ENCODE measurements at regions not wholly inside any gene's neighbourhood (a gene's known extent, or its start where the extent isn't known, plus 50 kb on each side); places are given as distances from the start of the nearest gene placed in this dataset.

DNA sequence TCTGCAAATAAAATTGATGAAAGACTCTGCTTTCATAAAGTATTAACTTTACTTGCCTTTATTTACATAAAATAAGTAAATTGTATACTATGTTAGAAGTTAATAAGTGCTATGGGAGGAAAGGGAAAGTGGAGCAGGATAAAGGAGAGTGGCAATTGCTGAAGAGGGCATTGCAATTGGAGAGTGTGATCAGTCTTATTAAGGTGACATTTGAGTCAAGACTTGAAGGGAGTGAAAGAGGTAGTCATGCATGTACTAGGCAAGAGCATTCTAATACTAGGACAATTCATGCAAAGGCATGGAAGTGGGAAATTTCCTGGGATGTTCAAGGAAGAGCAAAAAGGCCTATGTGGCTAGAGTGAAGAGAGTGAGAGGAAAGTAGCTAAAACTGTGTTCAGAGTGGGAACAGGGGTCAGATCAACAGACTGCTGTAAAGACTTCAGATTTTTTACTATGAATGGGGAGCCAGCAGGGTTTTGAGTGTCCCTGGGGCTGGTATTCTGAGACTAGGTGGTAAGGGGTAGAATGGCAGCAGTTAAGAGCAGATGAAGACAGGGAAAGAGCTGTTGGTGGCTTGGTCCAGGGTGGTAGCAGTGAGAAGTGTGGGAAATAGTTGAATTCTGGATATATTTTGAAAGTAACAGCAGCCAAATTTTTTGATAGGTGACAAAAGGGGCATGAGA, 182.3 kb upstream of the RIOK2 start:
- Histone ChIP-seq H3K4me3 (no peak overlapping the region), H3K9me3 (peaks cover 0 to 5% of the 10 kb centered on the region in 2 donors), H3K27me3 (no peaks in the 10 kb centered on the region), H3K27ac (no peak overlapping the region), H3K4me1 (no peaks in the 10 kb centered on the region), H3K36me3 (no peaks in the 10 kb centered on the region)
- no peak for DNase-seq (ENCODE audit: low spot score)
- TF ChIP-seq, protein P1, sequence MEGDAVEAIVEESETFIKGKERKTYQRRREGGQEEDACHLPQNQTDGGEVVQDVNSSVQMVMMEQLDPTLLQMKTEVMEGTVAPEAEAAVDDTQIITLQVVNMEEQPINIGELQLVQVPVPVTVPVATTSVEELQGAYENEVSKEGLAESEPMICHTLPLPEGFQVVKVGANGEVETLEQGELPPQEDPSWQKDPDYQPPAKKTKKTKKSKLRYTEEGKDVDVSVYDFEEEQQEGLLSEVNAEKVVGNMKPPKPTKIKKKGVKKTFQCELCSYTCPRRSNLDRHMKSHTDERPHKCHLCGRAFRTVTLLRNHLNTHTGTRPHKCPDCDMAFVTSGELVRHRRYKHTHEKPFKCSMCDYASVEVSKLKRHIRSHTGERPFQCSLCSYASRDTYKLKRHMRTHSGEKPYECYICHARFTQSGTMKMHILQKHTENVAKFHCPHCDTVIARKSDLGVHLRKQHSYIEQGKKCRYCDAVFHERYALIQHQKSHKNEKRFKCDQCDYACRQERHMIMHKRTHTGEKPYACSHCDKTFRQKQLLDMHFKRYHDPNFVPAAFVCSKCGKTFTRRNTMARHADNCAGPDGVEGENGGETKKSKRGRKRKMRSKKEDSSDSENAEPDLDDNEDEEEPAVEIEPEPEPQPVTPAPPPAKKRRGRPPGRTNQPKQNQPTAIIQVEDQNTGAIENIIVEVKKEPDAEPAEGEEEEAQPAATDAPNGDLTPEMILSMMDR (IDR thresholded peaks at IDR 0.05): no peak

DNA sequence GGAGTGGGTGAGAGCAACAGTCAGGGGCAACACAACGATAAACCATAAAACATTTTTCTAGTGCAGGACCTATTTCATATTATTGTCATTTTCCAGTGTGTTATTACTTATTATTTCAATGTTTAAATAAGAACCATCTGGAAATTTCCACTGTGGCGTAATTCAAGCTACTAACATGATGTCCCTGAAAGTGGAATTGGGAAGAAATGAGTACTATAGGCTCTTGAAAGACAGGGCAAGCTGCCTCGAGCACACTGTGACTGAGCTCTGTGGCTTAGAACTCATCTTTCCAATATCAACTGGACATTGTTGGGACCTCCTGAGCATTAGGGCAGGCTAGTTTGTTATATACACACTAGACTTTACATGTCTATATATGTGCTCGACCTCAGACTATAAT, 182.9 kb upstream of the RIOK2 start:
- Histone ChIP-seq H3K9me3 (peaks cover 0 to 5% of the 10 kb centered on the region in 2 donors), H3K27me3 (no peaks in the 10 kb centered on the region), H3K4me1 (no peaks in the 10 kb centered on the region), H3K36me3 (no peaks in the 10 kb centered on the region), H3K27ac (no peak overlapping the region), H3K4me3 (no peak overlapping the region)
- TF ChIP-seq, protein P1 (IDR thresholded peaks at IDR 0.05): no peak
- no peak for DNase-seq (ENCODE audit: low spot score)

DNA sequence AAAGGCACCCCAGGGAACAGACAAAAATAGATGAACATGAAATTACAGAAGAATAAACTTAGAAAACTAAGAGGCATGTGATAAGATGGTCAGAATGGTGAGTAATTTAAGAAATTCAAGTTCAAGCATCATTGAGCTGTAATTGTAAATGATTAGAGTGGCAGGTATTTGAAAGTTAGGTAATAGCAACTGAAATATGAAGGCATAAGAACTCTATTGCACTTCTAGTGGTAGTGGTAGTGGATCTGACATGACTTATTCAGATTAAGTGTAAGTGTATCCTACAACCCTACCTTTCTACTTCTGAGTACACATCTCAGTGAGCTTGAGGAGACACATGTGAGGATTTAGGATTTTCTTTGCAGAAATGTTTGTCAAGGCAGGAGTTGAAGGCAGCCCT, 192.9 kb upstream of the RIOK2 start:
- TF ChIP-seq, protein P1 (IDR thresholded peaks at IDR 0.05): no peak
- no peak for DNase-seq (ENCODE audit: low spot score)
- Histone ChIP-seq H3K4me3 (no peak overlapping the region), H3K36me3 (no peaks in the 10 kb centered on the region), H3K4me1 (no peaks in the 10 kb centered on the region), H3K27ac (no peak overlapping the region), H3K9me3 (no peaks in the 10 kb centered on the region), H3K27me3 (no peaks in the 10 kb centered on the region)

DNA sequence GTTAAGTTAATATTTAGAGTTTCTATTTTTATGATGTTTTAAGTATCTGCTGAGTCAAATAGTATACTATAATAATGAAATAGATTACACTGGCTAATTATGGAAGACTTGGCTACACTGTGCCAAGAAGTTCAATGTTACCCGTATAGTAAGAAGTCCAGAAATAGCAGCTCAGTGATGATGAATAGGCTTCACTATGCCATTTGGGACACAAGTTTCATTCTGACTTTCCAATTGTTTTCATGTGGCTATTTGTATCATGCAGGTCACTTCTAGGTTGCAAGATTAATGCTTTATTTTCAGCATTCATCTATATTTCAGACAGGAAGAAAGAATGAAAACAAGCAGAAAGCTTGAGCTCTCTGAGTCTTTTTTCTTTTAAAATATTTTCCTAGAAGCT, 194.5 kb upstream of the RIOK2 start:
- no peak for DNase-seq (ENCODE audit: low spot score)
- H3K4me3 ChIP-seq: no peak overlapping the region
- H3K27ac ChIP-seq: no peak overlapping the region
- H3K4me1 ChIP-seq: no peaks in the 10 kb centered on the region
- no peaks in the 10 kb centered on the region for H3K36me3 ChIP-seq
- H3K27me3 ChIP-seq: no peaks in the 10 kb centered on the region
- TF ChIP-seq, protein P1 (IDR thresholded peaks at IDR 0.05): no peak
- H3K9me3 ChIP-seq: no peaks in the 10 kb centered on the region

DNA sequence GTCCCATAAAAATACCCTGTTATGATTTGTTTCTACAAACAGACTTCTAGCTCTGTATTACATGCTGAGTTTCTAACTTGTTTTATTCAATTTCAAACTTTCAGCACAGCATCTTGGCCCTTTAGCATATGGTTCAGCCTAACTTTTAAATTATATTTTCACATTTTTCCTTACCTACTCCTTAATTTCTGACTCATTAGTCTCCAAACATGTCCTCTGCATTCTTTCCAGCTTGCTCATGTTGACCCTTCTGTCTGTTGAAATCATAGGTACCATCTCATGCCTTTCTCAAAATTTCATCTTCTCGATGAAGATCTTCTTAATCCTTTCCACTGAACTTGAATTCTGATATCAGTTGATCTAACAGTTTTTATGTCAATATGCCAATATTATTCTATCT, 200.9 kb upstream of the RIOK2 start:
- Histone ChIP-seq H3K9me3 (no peaks in the 10 kb centered on the region), H3K27ac (no peak overlapping the region), H3K27me3 (no peaks in the 10 kb centered on the region), H3K4me3 (no peak overlapping the region), H3K4me1 (no peaks in the 10 kb centered on the region), H3K36me3 (no peaks in the 10 kb centered on the region)
- no peak for DNase-seq (ENCODE audit: low spot score)
- TF ChIP-seq, protein P1 (IDR thresholded peaks at IDR 0.05): no peak

DNA sequence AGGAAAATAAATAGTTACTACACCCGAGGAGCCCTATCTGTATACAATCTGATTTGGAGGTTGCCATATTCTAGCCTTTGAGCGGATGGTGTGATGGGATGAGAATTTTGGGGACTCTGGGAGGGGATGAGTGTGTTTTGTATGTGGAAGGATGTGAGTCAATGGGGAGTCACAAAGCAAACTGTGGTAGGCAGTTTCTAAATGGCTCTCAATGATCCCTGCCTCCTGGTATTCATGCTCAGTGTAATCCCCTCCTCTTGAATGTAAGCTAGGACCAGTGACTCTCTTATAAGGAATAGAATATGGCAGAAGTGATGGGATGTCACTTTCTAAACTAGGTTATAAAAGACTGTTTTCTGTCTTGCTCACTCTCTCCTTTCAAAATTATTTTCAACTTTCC, 205.7 kb upstream of the RIOK2 start:
- Histone ChIP-seq H3K27ac (no peak overlapping the region), H3K9me3 (no peaks in the 10 kb centered on the region), H3K4me3 (no peak overlapping the region), H3K27me3 (no peaks in the 10 kb centered on the region), H3K4me1 (no peaks in the 10 kb centered on the region), H3K36me3 (no peaks in the 10 kb centered on the region)
- TF ChIP-seq, protein P1 (IDR thresholded peaks at IDR 0.05): no peak
- no peak for DNase-seq (ENCODE audit: low spot score)
